Neural crest cell (in vitro differentiated cells): ENCODE measurements at regions not wholly inside any gene's neighbourhood (a gene's known extent, or its start where the extent isn't known, plus 50 kb on each side); places are given as distances from the start of the nearest gene placed in this dataset.
A peak's percentile ranks its signal among the peaks of the same experiment; 100 is the strongest.

Experiments used
- DNase-seq: peaks from one replicate; pipeline ENCODE4 v3.0.0; 2021; ENCODE audit warnings: low read depth, mixed read lengths, low spot score
- H3K27ac Mint-ChIP-seq: one replicate; pipeline ENCODE4 v1.8.0; 2021; ENCODE audit warnings: mild to moderate bottlenecking, mixed read lengths; ENCODE audit not compliant: unreplicated experiment
- H3K27me3 Mint-ChIP-seq: 2 replicates; pipeline ENCODE4 v1.8.0; 2021; ENCODE audit warnings: low read depth, mild to moderate bottlenecking, mixed read lengths
- H3K36me3 Mint-ChIP-seq: 2 replicates; pipeline ENCODE4 v1.8.0; 2021; ENCODE audit warnings: low read depth, mild to moderate bottlenecking, mixed read lengths
- H3K4me1 Mint-ChIP-seq: 2 replicates; pipeline ENCODE4 v1.8.0; 2021; ENCODE audit warnings: mixed read lengths
- H3K4me3 Mint-ChIP-seq: one replicate; pipeline ENCODE4 v1.8.0; 2021; ENCODE audit warnings: mild to moderate bottlenecking, mixed read lengths
- H3K9me3 Mint-ChIP-seq: 2 replicates; pipeline ENCODE4 v1.8.0; 2021; ENCODE audit warnings: mixed read lengths
- CTCF ChIP-seq: fragments of 200-600 bp; sonication (generic); conservative IDR thresholded peaks from 2 replicates; pipeline ENCODE4 v1.5.0; 2021; ENCODE audit warnings: antibody characterized with exemption, mild to moderate bottlenecking

GRCh38 chr2:6770006-6770405, 95.7 kb downstream of the CMPK2 start:
- H3K27ac Mint-ChIP-seq, result peak overlapping the region; percentile 85
- no peak for DNase-seq
- H3K9me3 Mint-ChIP-seq, result no peaks in the 10 kb centered on the region

GRCh38 chr2:6771634-6772611, 93.8 kb downstream of the CMPK2 start:
- peak overlapping the region; percentile 73 for H3K4me3 Mint-ChIP-seq
- H3K27ac Mint-ChIP-seq, result peak overlapping the region; percentile 65
- no peak for TF ChIP-seq CTCF
- H3K9me3 Mint-ChIP-seq, result no peaks in the 10 kb centered on the region
- H3K36me3 Mint-ChIP-seq, result no peaks in the 10 kb centered on the region
- no peaks in the 10 kb centered on the region for H3K27me3 Mint-ChIP-seq
- DNase-seq, result peak; percentile 42
- peaks cover 34% of the 10 kb centered on the region for H3K4me1 Mint-ChIP-seq

More at GRCh38 chr2:6770006-6770405, 95.7 kb downstream of the CMPK2 start:
- peaks cover 45% of the 10 kb centered on the region for H3K4me1 Mint-ChIP-seq
- H3K27me3 Mint-ChIP-seq, result no peaks in the 10 kb centered on the region
- H3K36me3 Mint-ChIP-seq, result no peaks in the 10 kb centered on the region
- no peak overlapping the region for H3K4me3 Mint-ChIP-seq
- TF ChIP-seq CTCF, result no peak

GRCh38 chr2:6773007-6773693, 92.6 kb downstream of the CMPK2 start:
- H3K4me3 Mint-ChIP-seq, result peak overlapping the region; percentile 82
- DNase-seq, result peak; percentile 96
- no peaks in the 10 kb centered on the region for H3K27me3 Mint-ChIP-seq
- peak overlapping the region; percentile 95 for H3K27ac Mint-ChIP-seq
- H3K9me3 Mint-ChIP-seq, result no peaks in the 10 kb centered on the region
- peaks cover 34% of the 10 kb centered on the region for H3K4me1 Mint-ChIP-seq
- no peaks in the 10 kb centered on the region for H3K36me3 Mint-ChIP-seq
- TF ChIP-seq CTCF, result peak; percentile 99

GRCh38 chr2:6773694-6774044, 92.0 kb downstream of the CMPK2 start:
- DNase-seq, result no peak
- Mint-ChIP-seq H3K27ac (no peak overlapping the region), H3K27me3 (no peaks in the 10 kb centered on the region), H3K9me3 (no peaks in the 10 kb centered on the region), H3K4me3 (no peak overlapping the region), H3K4me1 (peaks cover 34% of the 10 kb centered on the region), H3K36me3 (no peaks in the 10 kb centered on the region)
- TF ChIP-seq CTCF, result no peak

- no peak overlapping the region for H3K27ac Mint-ChIP-seq
- no peak for DNase-seq
- no peaks in the 10 kb centered on the region for H3K27me3 Mint-ChIP-seq
- H3K4me3 Mint-ChIP-seq, result no peak overlapping the region
- TF ChIP-seq CTCF, result no peak
- peaks cover 31% of the 10 kb centered on the region for H3K4me1 Mint-ChIP-seq
- H3K36me3 Mint-ChIP-seq, result no peaks in the 10 kb centered on the region
- no peaks in the 10 kb centered on the region for H3K9me3 Mint-ChIP-seq
Measured at GRCh38 chr2:6776125-6776524, 89.6 kb downstream of the CMPK2 start.
